HG02642 (cell line): ENCODE measurements at regions not wholly inside any gene's neighbourhood (a gene's known extent, or its start where the extent isn't known, plus 50 kb on each side); places are given as distances from the start of the nearest gene placed in this dataset.
"Not testable (repeated sequence)": the region's sequence is repeated elsewhere in the genome, so short reads cannot be mapped to it uniquely, and the experiment has no call there.

Experiments
- ATAC-seq: cut with Tn5 transposase; IDR thresholded peaks from one replicate; pipeline ENCODE4 v1.9.1; 2021; ENCODE audit warnings: mild to moderate bottlenecking; ENCODE audit not compliant: unreplicated experiment, poor library complexity

GRCh38 chr18:47682876-47683275 is 247.6 kb downstream of the SMAD2 start:
- no peak for ATAC-seq

GRCh38 chr18:47680488-47680887 is 250.0 kb downstream of the SMAD2 start:
- ATAC-seq, result peak; percentile 73

GRCh38 chr18:47679864-47680263 is 250.6 kb downstream of the SMAD2 start:
- ATAC-seq, result no peak

- no peak for ATAC-seq
Observed at GRCh38 chr18:47677952-47678351, 252.5 kb downstream of the SMAD2 start.

GRCh38 chr18:47669815-47670214 is 260.6 kb downstream of the SMAD2 start:
- ATAC-seq, result no peak

GRCh38 chr18:47658498-47658897 is 272.0 kb downstream of the SMAD2 start:
- ATAC-seq, result no peak

GRCh38 chr18:47654988-47655387 is 275.5 kb downstream of the SMAD2 start:
- ATAC-seq, result no peak

GRCh38 chr18:47644896-47645295 is 285.6 kb downstream of the SMAD2 start:
- no peak for ATAC-seq

GRCh38 chr18:47637551-47637950 is 292.9 kb downstream of the SMAD2 start:
- not testable (repeated sequence) for ATAC-seq

- no peak for ATAC-seq
Observed at GRCh38 chr18:47635416-47635815, 295.0 kb downstream of the SMAD2 start.

- no peak for ATAC-seq
Observed at GRCh38 chr18:47632970-47633635, 297.4 kb downstream of the SMAD2 start.

GRCh38 chr18:47628893-47629292 is 301.6 kb downstream of the SMAD2 start:
- no peak for ATAC-seq

GRCh38 chr18:47628240-47628781 is 302.1 kb downstream of the SMAD2 start:
- no peak for ATAC-seq

- ATAC-seq, result no peak
Observed at GRCh38 chr18:47627030-47627429, 303.4 kb downstream of the SMAD2 start.

GRCh38 chr18:47619771-47620448 is 310.5 kb downstream of the SMAD2 start:
- ATAC-seq, result no peak

- no peak for ATAC-seq
Observed at GRCh38 chr18:47618758-47619157, 311.7 kb downstream of the SMAD2 start.

GRCh38 chr18:47615043-47615442 is 315.4 kb downstream of the SMAD2 start:
- ATAC-seq, result no peak

- ATAC-seq, result no peak
Observed at GRCh38 chr18:47613929-47614328, 316.5 kb downstream of the SMAD2 start.

- ATAC-seq, result no peak
Observed at GRCh38 chr18:47611649-47612048, 318.8 kb downstream of the SMAD2 start.

- ATAC-seq, result no peak
Observed at GRCh38 chr18:47606526-47606925, 323.9 kb downstream of the SMAD2 start.

- no peak for ATAC-seq
Observed at GRCh38 chr18:47605093-47605492, 325.4 kb downstream of the SMAD2 start.

GRCh38 chr18:47604021-47604420 is 326.4 kb downstream of the SMAD2 start:
- ATAC-seq, result no peak
